ENCODE measurements at regions not wholly inside any gene's neighbourhood (a gene's known extent, or its start where the extent isn't known, plus 50 kb on each side); places are given as distances from the start of the nearest gene placed in this dataset.

DNA sequence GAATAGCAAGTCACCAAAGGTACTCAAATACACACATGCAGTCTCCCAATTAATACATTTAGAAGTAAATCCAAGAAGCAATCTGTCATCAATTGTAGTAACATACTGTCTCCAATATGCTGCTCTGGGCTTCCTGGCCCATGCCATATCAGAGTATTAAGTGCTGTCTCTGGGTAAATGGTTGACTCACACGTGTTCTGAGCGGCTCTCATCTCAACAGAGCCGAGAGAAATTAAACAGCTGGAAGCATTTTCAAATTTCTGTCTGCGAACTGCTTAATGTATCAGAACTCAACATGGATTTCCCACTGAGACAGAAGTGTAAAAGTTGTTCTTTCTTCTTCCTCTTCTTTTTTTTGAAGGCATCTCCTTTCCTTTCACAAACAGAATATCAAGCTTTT is 247.3 kb upstream of the TAS2R1 start:
- no peaks in the 10 kb centered on the region for H3K9me3 ChIP-seq (ENCODE audit: control insufficient read depth, insufficient read depth, low read depth, low read length)
- no peak for TF ChIP-seq ZNF529 (tag by site-specific recombination; IDR thresholded peaks at IDR 0.05; ENCODE audit: insufficient replicate concordance)
- no peak for TF ChIP-seq ZNF510 (tag by site-specific recombination; IDR thresholded peaks at IDR 0.05; ENCODE audit: insufficient replicate concordance)
- no peak for TF ChIP-seq ZNF223 (tag by site-specific recombination; IDR thresholded peaks at IDR 0.05)
- no peak for TF ChIP-seq HOXA7 (CRISPR knock-in tag; IDR thresholded peaks at IDR 0.05; ENCODE audit: borderline replicate concordance)
- TF ChIP-seq REPIN1 (tag by site-specific recombination; IDR thresholded peaks at IDR 0.05; ENCODE audit: low read depth), result no peak
- CTCF ChIA-PET, result no interaction called here
- H3K36me3 ChIP-seq (ENCODE audit: control insufficient read depth in 2 of 2, insufficient read depth in 1 of 2, low read length in 2 of 2), result no peaks in the 10 kb centered on the region
- POLR2A ChIA-PET, result no interaction called here
- no peak overlapping the region for H3K4me3 ChIP-seq (ENCODE audit: low read depth, low read length)
- H3K4me1 ChIP-seq (ENCODE audit: control insufficient read depth, insufficient read depth, low read length), result no peaks in the 10 kb centered on the region
- H3K27ac ChIP-seq (ENCODE audit: extremely low read depth, low read depth, low read length), result no peak overlapping the region

DNA sequence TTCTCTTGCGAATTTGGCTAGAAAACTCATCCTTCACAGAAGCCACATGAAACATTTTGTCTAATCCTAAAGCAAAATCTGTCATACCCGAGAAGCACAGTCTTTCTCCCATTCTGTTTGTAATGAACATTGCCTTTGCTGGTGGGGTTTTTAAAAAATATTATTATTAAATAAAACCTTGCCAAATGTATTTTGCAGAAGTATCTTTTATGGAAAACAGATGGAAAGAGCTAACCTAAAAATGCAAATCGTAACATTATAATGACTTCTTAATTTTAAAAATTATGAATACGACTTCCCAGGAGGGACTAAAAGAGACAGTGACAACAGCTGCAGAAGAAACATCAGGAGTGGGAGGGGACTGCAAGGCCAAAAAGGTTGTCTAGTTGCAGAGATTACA is 246.3 kb upstream of the TAS2R1 start:
- no peak for TF ChIP-seq YY1 (tag by site-specific recombination; IDR thresholded peaks at IDR 0.05)
- no peak for TF ChIP-seq ZNF670 (tag by site-specific recombination; IDR thresholded peaks at IDR 0.05; ENCODE audit: low read depth)
- TF ChIP-seq, protein P1, sequence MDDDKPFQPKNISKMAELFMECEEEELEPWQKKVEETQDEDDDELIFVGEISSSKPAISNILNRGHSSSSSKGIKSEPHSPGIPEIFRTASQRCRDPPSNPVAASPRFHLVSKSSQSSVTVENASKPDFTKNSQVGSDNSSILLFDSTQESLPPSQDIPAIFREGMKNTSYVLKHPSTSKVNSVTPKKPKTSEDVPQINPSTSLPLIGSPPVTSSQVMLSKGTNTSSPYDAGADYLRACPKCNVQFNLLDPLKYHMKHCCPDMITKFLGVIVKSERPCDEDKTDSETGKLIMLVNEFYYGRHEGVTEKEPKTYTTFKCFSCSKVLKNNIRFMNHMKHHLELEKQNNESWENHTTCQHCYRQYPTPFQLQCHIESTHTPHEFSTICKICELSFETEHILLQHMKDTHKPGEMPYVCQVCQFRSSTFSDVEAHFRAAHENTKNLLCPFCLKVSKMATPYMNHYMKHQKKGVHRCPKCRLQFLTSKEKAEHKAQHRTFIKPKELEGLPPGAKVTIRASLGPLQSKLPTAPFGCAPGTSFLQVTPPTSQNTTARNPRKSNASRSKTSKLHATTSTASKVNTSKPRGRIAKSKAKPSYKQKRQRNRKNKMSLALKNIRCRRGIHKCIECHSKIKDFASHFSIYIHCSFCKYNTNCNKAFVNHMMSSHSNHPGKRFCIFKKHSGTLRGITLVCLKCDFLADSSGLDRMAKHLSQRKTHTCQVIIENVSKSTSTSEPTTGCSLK (tag by site-specific recombination; IDR thresholded peaks at IDR 0.05), result no peak
- no peak for TF ChIP-seq TRIM28 (IDR thresholded peaks at IDR 0.05; ENCODE audit: borderline replicate concordance, low read length)
- TF ChIP-seq ZNF426 (tag by site-specific recombination; IDR thresholded peaks at IDR 0.05), result no peak
- no peak for TF ChIP-seq ZNF558 (tag by site-specific recombination; IDR thresholded peaks at IDR 0.05)
- no peak for TF ChIP-seq GLIS1 (tag by site-specific recombination; IDR thresholded peaks at IDR 0.05)
- TF ChIP-seq ZNF394 (tag by site-specific recombination; IDR thresholded peaks at IDR 0.05; ENCODE audit: borderline replicate concordance), result no peak
- TF ChIP-seq ZNF24 (tag by site-specific recombination; IDR thresholded peaks at IDR 0.05), result no peak
- no peaks in the 10 kb centered on the region for H3K36me3 ChIP-seq (ENCODE audit: control insufficient read depth in 2 of 2, insufficient read depth in 1 of 2, low read length in 2 of 2)
- H3K4me3 ChIP-seq (ENCODE audit: low read depth, low read length), result no peak overlapping the region
- CTCF ChIA-PET, result no interaction called here
- no peaks in the 10 kb centered on the region for H3K4me1 ChIP-seq (ENCODE audit: control insufficient read depth, insufficient read depth, low read length)
- POLR2A ChIA-PET, result no interaction called here
- H3K27ac ChIP-seq (ENCODE audit: extremely low read depth, low read depth, low read length), result no peak overlapping the region
- no peaks in the 10 kb centered on the region for H3K9me3 ChIP-seq (ENCODE audit: control insufficient read depth, insufficient read depth, low read depth, low read length)

DNA sequence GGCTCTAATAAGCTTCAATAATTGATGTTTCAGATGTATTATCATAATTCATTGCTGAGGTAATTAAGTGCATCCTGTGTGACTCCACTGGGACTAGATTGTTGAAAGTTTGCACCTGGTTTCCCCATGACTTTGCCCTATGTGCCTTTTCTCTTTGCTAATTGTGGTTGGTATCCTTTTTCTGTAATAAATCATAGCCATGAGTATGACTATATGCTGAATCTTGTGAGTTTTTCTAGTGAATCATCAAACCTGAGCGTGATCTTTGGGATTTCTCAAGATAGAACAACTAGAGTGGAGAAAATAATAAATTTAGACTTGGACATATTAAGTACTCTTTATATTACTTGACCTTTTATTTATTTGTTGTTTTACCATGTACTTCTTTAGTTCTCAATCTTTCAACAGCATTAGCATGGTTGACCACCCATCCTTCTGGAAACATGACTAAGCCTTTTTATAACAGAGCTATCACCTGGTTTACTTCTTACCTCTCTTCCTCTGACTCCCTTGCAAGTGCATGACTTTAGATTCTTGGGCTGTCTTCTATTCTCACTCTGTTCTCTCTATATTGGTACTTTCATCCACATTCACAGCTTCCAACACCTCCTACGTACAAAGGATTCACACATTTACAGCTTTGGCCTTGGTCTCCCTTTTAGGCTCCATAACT is 239.6 kb upstream of the TAS2R1 start:
- H3K27ac ChIP-seq (ENCODE audit: extremely low read depth, low read depth, low read length), result no peak overlapping the region
- H3K4me3 ChIP-seq (ENCODE audit: low read depth, low read length), result no peak overlapping the region
- POLR2A ChIA-PET, result no interaction called here
- no peaks in the 10 kb centered on the region for H3K36me3 ChIP-seq (ENCODE audit: control insufficient read depth in 2 of 2, insufficient read depth in 1 of 2, low read length in 2 of 2)
- CTCF ChIA-PET, result no interaction called here
- no peaks in the 10 kb centered on the region for H3K9me3 ChIP-seq (ENCODE audit: control insufficient read depth, insufficient read depth, low read depth, low read length)
- no peaks in the 10 kb centered on the region for H3K4me1 ChIP-seq (ENCODE audit: control insufficient read depth, insufficient read depth, low read length)
- no peak for TF ChIP-seq ZNF114 (tag by site-specific recombination; IDR thresholded peaks at IDR 0.05)
- TF ChIP-seq ZNF426 (tag by site-specific recombination; IDR thresholded peaks at IDR 0.05), result no peak
- TF ChIP-seq ZNF398 (tag by site-specific recombination; IDR thresholded peaks at IDR 0.05), result no peak
- no peak for TF ChIP-seq ZXDB (tag by site-specific recombination; IDR thresholded peaks at IDR 0.05)
- no peak for TF ChIP-seq KLF10 (tag by site-specific recombination; IDR thresholded peaks at IDR 0.05)
- TF ChIP-seq TCF7L2 (IDR thresholded peaks at IDR 0.05; ENCODE audit: borderline replicate concordance, low read depth, low read length), result no peak
- TF ChIP-seq ZNF112 (tag by site-specific recombination; IDR thresholded peaks at IDR 0.05), result no peak
- no peak for TF ChIP-seq SCRT2 (tag by site-specific recombination; IDR thresholded peaks at IDR 0.05)
- TF ChIP-seq ZNF660 (tag by site-specific recombination; IDR thresholded peaks at IDR 0.05), result no peak
- TF ChIP-seq ZNF335 (tag by site-specific recombination; conservative IDR thresholded peaks at IDR 0.05), result no peak
- TF ChIP-seq ZNF121 (tag by site-specific recombination; IDR thresholded peaks at IDR 0.05), result no peak
- no peak for TF ChIP-seq FEZF1 (tag by site-specific recombination; IDR thresholded peaks at IDR 0.05)
- TF ChIP-seq ZEB2 (tag by site-specific recombination; IDR thresholded peaks at IDR 0.05), result no peak
- TF ChIP-seq ZNF132 (tag by site-specific recombination; IDR thresholded peaks at IDR 0.05; ENCODE audit: borderline replicate concordance), result no peak
- TF ChIP-seq ZNF629 (tag by site-specific recombination; IDR thresholded peaks at IDR 0.05), result no peak

Data from HEK293 (cell line).